H1 (cell line): ENCODE measurements at regions not wholly inside any gene's neighbourhood (a gene's known extent, or its start where the extent isn't known, plus 50 kb on each side); places are given as distances from the start of the nearest gene placed in this dataset.
A peak's percentile ranks its signal among the peaks of the same experiment; 100 is the strongest.

Experiments
- CTCF ChIA-PET: fragments of 300-600 bp; sonication (Branson Sonifier 250); formaldehyde crosslinking; loops from one replicate; lab custom pipeline; 2021; ENCODE audit not compliant: partially characterized antibody; lab: Charles Lee
- POLR2A ChIA-PET: fragments of 300-600 bp; sonication (Branson Sonifier 250); formaldehyde crosslinking; loops from one replicate; lab custom pipeline; 2021; ENCODE audit warnings: inconsistent platforms; ENCODE audit not compliant: partially characterized antibody; lab: Charles Lee
- DNase-seq, 2 experiments: peaks; one replicate each; pipeline versions ENCODE4 v3.0.0 to v3.0.0-alpha.2; 2010 to 2022; ENCODE audit warnings: low spot score in 2 of 2, low read depth in 1 of 2, mixed read lengths in 1 of 2
- FAIRE-seq: peaks from 2 replicates; lab custom pipeline; 2011; peaks lifted over from hg19 to GRCh38; lab: Jason Lieb, UNC
- H2AFZ ChIP-seq: 2 replicates; pipeline ENCODE4 v1.8.1; 2012; ENCODE audit warnings: low read length, inconsistent platforms
- H2AK5ac ChIP-seq: 2 replicates; pipeline ENCODE4 v1.6.1; 2013; ENCODE audit warnings: low read depth, low read length
- H2BK120ac ChIP-seq: replicated peaks from 2 replicates; pipeline ENCODE3; 2013; ENCODE audit warnings: low read depth, low read length, inconsistent platforms
- H2BK12ac ChIP-seq: 2 replicates; pipeline ENCODE4 v1.6.1; 2013; ENCODE audit warnings: low read depth, low read length
- H2BK15ac ChIP-seq: 2 replicates; pipeline ENCODE4 v1.6.1; 2013; ENCODE audit warnings: low read length
- H2BK20ac ChIP-seq: 2 replicates; pipeline ENCODE4 v1.6.1; 2013; ENCODE audit warnings: low read length
- H2BK5ac ChIP-seq: 2 replicates; pipeline ENCODE4 v1.6.1; 2013; ENCODE audit warnings: low read depth, low read length
- H3K14ac ChIP-seq: 2 replicates; pipeline ENCODE4 v1.6.1; 2013; ENCODE audit warnings: inconsistent platforms; ENCODE audit not compliant: insufficient read length
- H3K18ac ChIP-seq: 2 replicates; pipeline ENCODE4 v1.6.1; 2013; ENCODE audit warnings: low read length; ENCODE audit errors: extremely low read depth
- H3K23ac ChIP-seq: 2 replicates; pipeline ENCODE4 v1.6.1; 2013; ENCODE audit warnings: inconsistent platforms; ENCODE audit not compliant: insufficient read length
- H3K23me2 ChIP-seq: 2 replicates; pipeline ENCODE4 v1.6.1; 2013; ENCODE audit warnings: low read depth, low read length
- H3K27ac ChIP-seq: 2 replicates; pipeline ENCODE4 v1.6.1; 2011; ENCODE audit warnings: low read depth, low read length, inconsistent platforms
- H3K27me3 ChIP-seq, 4 experiments: replicated peaks in 1 of 4; 1 replicate in 1 of 4; 2 replicates in 3 of 4; pipeline versions ENCODE4 v1.6.1 to v1.8.1; 2011 to 2013; ENCODE audit warnings: low read length in 3 of 4, mild to moderate bottlenecking in 3 of 4, inconsistent platforms in 2 of 4, mixed read lengths in 2 of 4, moderate library complexity in 1 of 4; ENCODE audit not compliant: control insufficient read depth in 3 of 4, insufficient read depth in 3 of 4; ENCODE audit errors: extremely low read depth in 1 of 4
- H3K36me3 ChIP-seq, 4 experiments: 2 replicates each; pipeline versions ENCODE4 v1.6.1 to v1.8.1; 2011 to 2013; ENCODE audit warnings: mild to moderate bottlenecking in 4 of 4, low read length in 3 of 4, moderate library complexity in 2 of 4, control low read depth in 1 of 4, inconsistent platforms in 1 of 4; ENCODE audit not compliant: insufficient read depth in 4 of 4, control insufficient read depth in 2 of 4
- H3K4ac ChIP-seq: replicated peaks from 2 replicates; pipeline ENCODE3; 2013; ENCODE audit warnings: low read length, low read depth, mixed read lengths, inconsistent platforms; ENCODE audit not compliant: insufficient read length
- H3K4me1 ChIP-seq, 4 experiments: replicated peaks in 1 of 4; 1 replicate in 1 of 4; 2 replicates in 3 of 4; pipeline versions ENCODE4 v1.6.1 to v1.8.1; 2011 to 2013; ENCODE audit warnings: low read length in 3 of 4, inconsistent platforms in 2 of 4, mixed read lengths in 1 of 4; ENCODE audit not compliant: insufficient read depth in 4 of 4, control insufficient read depth in 3 of 4
- H3K4me2 ChIP-seq, 2 experiments: 2 replicates each; pipeline versions ENCODE4 v1.6.1 to v1.8.1; 2011 to 2013; ENCODE audit warnings: low read depth in 2 of 2, low read length in 2 of 2, control low read depth in 1 of 2, inconsistent platforms in 1 of 2, mild to moderate bottlenecking in 1 of 2; ENCODE audit not compliant: insufficient read depth in 1 of 2
- H3K4me3 ChIP-seq, 4 experiments: fragments of 200-600, 300-600 bp in 1 of 4; sonication (generic), shearing (Covaris generic), sonication (Bioruptor Twin) in 1 of 4; 2 replicates each; pipeline versions ENCODE4 v1.5.1 to v1.8.1; 2011 to 2016; ENCODE audit warnings: low read length in 4 of 4, low read depth in 3 of 4, control low read depth in 2 of 4, inconsistent platforms in 2 of 4, mild to moderate bottlenecking in 2 of 4, mixed read lengths in 1 of 4, moderate library complexity in 1 of 4; ENCODE audit not compliant: insufficient read depth in 2 of 4; ENCODE audit errors: extremely low read depth in 1 of 4
- H3K56ac ChIP-seq: replicated peaks from 2 replicates; pipeline ENCODE3; 2013; ENCODE audit warnings: low read depth, mild to moderate bottlenecking, mixed read lengths, low read length, inconsistent platforms; ENCODE audit not compliant: insufficient read length
- H3K79me1 ChIP-seq: 2 replicates; pipeline ENCODE4 v1.6.1; 2013; ENCODE audit warnings: low read depth, low read length, control low read depth
- H3K79me2 ChIP-seq, 2 experiments: 2 replicates each; pipeline versions ENCODE4 v1.6.1 to v1.8.1; 2012 to 2013; ENCODE audit warnings: low read length in 2 of 2, mild to moderate bottlenecking in 2 of 2, inconsistent platforms in 1 of 2; ENCODE audit not compliant: insufficient read depth in 2 of 2, control insufficient read depth in 1 of 2
- H3K9ac ChIP-seq, 4 experiments: replicated peaks in 1 of 4; 1 replicate in 1 of 4; 2 replicates in 3 of 4; pipeline versions ENCODE4 v1.6.1 to v1.8.1; 2011 to 2013; ENCODE audit warnings: low read depth in 3 of 4, low read length in 3 of 4, control low read depth in 2 of 4, mild to moderate bottlenecking in 2 of 4, moderate library complexity in 2 of 4, inconsistent platforms in 1 of 4; ENCODE audit errors: extremely low read depth in 1 of 4
- H3K9me3 ChIP-seq, 2 experiments: 2 replicates each; pipeline versions ENCODE4 v1.6.1 to v1.8.1; 2012 to 2013; ENCODE audit warnings: mild to moderate bottlenecking in 2 of 2, moderate library complexity in 2 of 2, control low read depth in 1 of 2, inconsistent platforms in 1 of 2, low read depth in 1 of 2, low read length in 1 of 2, mixed read lengths in 1 of 2; ENCODE audit not compliant: insufficient read depth in 2 of 2
- H4K20me1 ChIP-seq, 2 experiments: replicated peaks in 1 of 2; 2 replicates each; pipeline versions ENCODE3 to v1.8.1; 2011 to 2013; ENCODE audit warnings: inconsistent platforms in 2 of 2, low read length in 2 of 2, mild to moderate bottlenecking in 1 of 2; ENCODE audit not compliant: insufficient read depth in 2 of 2, control insufficient read depth in 1 of 2
- H4K5ac ChIP-seq: 2 replicates; pipeline ENCODE4 v1.6.1; 2013; ENCODE audit warnings: low read length, low read depth, mixed read lengths, inconsistent platforms; ENCODE audit not compliant: insufficient read length
- H4K8ac ChIP-seq: 2 replicates; pipeline ENCODE4 v1.8.0; 2013; ENCODE audit warnings: mild to moderate bottlenecking, moderate library complexity, low read length, inconsistent platforms; ENCODE audit not compliant: insufficient read depth; ENCODE audit errors: extremely low read depth
- H4K91ac ChIP-seq: replicated peaks from 2 replicates; pipeline ENCODE3; 2013; ENCODE audit warnings: low read length, mixed read lengths, inconsistent platforms; ENCODE audit not compliant: insufficient read length
- CEBPB ChIP-seq: IDR thresholded peaks from 2 replicates; pipeline ENCODE4 v1.6.1; 2012; ENCODE audit warnings: low read depth, low read length
- EZH2 ChIP-seq: fragments of 200-600 bp; sonication (generic); IDR thresholded peaks from 2 replicates; pipeline ENCODE4 v1.7.1; 2012; ENCODE audit warnings: low read depth, mild to moderate bottlenecking, moderate library complexity, low read length, inconsistent platforms; ENCODE audit not compliant: severe bottlenecking
- GTF2F1 ChIP-seq: IDR thresholded peaks from 2 replicates; pipeline ENCODE4 v1.6.1; 2012; ENCODE audit warnings: low read depth, low read length, improper control_type of control experiment, borderline replicate concordance
- SAP30 ChIP-seq: fragments of 300-600 bp; sonication (generic); IDR thresholded peaks from 2 replicates; pipeline ENCODE4 v1.7.1; 2012; ENCODE audit warnings: low read length, moderate library complexity, mild to moderate bottlenecking, inconsistent platforms; ENCODE audit not compliant: insufficient read depth, insufficient replicate concordance
- SRF ChIP-seq: IDR thresholded peaks from 2 replicates; pipeline ENCODE4 v1.6.1; 2011; ENCODE audit warnings: mild to moderate bottlenecking, low read depth, low read length, moderate library complexity
- YY1 ChIP-seq: IDR thresholded peaks from 2 replicates; pipeline ENCODE4 v1.6.1; 2011; ENCODE audit warnings: low read depth, mild to moderate bottlenecking, low read length
- ZNF274 ChIP-seq: IDR thresholded peaks from 2 replicates; pipeline ENCODE4 v1.7.0; 2012; ENCODE audit warnings: low read length, borderline replicate concordance; ENCODE audit errors: extremely low read depth
- WGBS, 2 experiments: shearing (Covaris generic) in 1 of 2; methylation state at CpG; one replicate each; pipeline versions ENCODE4 v1.1.6 to v1.1.7; 2013 to 2015; ENCODE audit warnings: low lambda C conversion rate in 2 of 2, mixed read lengths in 2 of 2, inconsistent platforms in 1 of 2, low coverage in 1 of 2, missing lambda C conversion rate in 1 of 2; ENCODE audit not compliant: insufficient replicate concordance in 2 of 2, insufficient coverage in 1 of 2, insufficient read length in 1 of 2; ENCODE audit errors: extremely low coverage in 1 of 2, missing lambda C conversion rate in 1 of 2; 5-methylcytosine and 5-hydroxymethylcytosine counted together
- TF ChIP-seq, protein P1 (sequence below): IDR thresholded peaks from 2 replicates; pipeline ENCODE4 v1.6.1; 2011; ENCODE audit warnings: low read length, improper control_type of control experiment
- TF ChIP-seq, protein P2 (sequence below), 3 experiments: IDR thresholded peaks; 1 replicate in 2 of 3; 2 replicates in 1 of 3; pipeline versions ENCODE4 v1.5.1 to v1.6.1; 2011; ENCODE audit warnings: low read length in 3 of 3, mild to moderate bottlenecking in 3 of 3, inconsistent platforms in 2 of 3, low read depth in 1 of 3, moderate library complexity in 1 of 3; ENCODE audit not compliant: insufficient read depth in 1 of 3; ENCODE audit errors: control extremely low read depth in 1 of 3

DNA sequence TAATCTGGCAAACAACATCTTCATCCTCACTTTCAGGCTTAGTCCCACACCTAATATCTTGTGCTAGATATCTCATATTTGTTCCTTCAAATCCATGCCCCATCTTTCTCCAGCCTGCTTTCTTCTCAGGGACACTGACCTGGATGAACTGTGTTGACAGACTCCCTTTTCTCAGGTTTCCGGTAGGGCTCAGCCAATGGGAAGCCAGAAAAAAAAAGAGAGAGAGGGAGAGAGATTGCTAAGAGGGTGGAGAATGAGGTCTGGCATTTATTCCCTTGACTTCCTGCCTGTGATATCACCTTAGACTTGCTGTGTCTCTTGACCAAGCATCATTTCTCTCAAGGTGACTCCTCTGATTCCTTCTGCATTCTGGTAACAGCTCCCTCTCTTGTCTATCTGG, 145.6 kb upstream of the ABI3BP start:
- H3K79me1 ChIP-seq, result no peaks in the 10 kb centered on the region
- no peak for FAIRE-seq
- no peak overlapping the region for H3K23ac ChIP-seq
- ChIA-PET CTCF (interaction anchor here (1.0 kb wide), 1 partner anchor 8 kb away, joined by 3 read pairs; no protein-coding TSS in a partner anchor), POLR2A (no interaction called here)
- no peak overlapping the region for H2BK15ac ChIP-seq
- no peak overlapping the region for H4K8ac ChIP-seq
- no peak overlapping the region for H2BK120ac ChIP-seq
- H3K9ac ChIP-seq, result no peak overlapping the region
- no peak overlapping the region for H3K4me3 ChIP-seq
- H2AFZ ChIP-seq, result peak overlapping the region; percentile 97
- H4K5ac ChIP-seq, result no peak overlapping the region
- H3K4me2 ChIP-seq, result no peak overlapping the region
- H3K4me1 ChIP-seq, result peaks cover 0 to 4% (median 0%) of the 10 kb centered on the region in 4 experiments; a peak in 2 of 7 replicates
- H2BK12ac ChIP-seq, result no peak overlapping the region
- H4K20me1 ChIP-seq, result no peaks in the 10 kb centered on the region
- no peak overlapping the region for H2AK5ac ChIP-seq
- H3K79me2 ChIP-seq, result no peaks in the 10 kb centered on the region
- TF ChIP-seq ZNF274, result no peak
- no peak for TF ChIP-seq EZH2
- TF ChIP-seq YY1, result no peak
- TF ChIP-seq, protein P1, sequence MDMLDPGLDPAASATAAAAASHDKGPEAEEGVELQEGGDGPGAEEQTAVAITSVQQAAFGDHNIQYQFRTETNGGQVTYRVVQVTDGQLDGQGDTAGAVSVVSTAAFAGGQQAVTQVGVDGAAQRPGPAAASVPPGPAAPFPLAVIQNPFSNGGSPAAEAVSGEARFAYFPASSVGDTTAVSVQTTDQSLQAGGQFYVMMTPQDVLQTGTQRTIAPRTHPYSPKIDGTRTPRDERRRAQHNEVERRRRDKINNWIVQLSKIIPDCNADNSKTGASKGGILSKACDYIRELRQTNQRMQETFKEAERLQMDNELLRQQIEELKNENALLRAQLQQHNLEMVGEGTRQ, result no peak
- TF ChIP-seq, protein P2, sequence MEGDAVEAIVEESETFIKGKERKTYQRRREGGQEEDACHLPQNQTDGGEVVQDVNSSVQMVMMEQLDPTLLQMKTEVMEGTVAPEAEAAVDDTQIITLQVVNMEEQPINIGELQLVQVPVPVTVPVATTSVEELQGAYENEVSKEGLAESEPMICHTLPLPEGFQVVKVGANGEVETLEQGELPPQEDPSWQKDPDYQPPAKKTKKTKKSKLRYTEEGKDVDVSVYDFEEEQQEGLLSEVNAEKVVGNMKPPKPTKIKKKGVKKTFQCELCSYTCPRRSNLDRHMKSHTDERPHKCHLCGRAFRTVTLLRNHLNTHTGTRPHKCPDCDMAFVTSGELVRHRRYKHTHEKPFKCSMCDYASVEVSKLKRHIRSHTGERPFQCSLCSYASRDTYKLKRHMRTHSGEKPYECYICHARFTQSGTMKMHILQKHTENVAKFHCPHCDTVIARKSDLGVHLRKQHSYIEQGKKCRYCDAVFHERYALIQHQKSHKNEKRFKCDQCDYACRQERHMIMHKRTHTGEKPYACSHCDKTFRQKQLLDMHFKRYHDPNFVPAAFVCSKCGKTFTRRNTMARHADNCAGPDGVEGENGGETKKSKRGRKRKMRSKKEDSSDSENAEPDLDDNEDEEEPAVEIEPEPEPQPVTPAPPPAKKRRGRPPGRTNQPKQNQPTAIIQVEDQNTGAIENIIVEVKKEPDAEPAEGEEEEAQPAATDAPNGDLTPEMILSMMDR (IDR thresholded peaks at IDR 0.05; ENCODE audit: control extremely low read depth in 1 of 3, insufficient read depth in 1 of 3, low read depth in 1 of 3, low read length in 3 of 3), result no peak
- no peak for TF ChIP-seq GTF2F1
- TF ChIP-seq SAP30, result no peak
- TF ChIP-seq SRF, result no peak
- no peak for TF ChIP-seq CEBPB
- no peak overlapping the region for H2BK20ac ChIP-seq
- no peak overlapping the region for H3K18ac ChIP-seq
- no peak overlapping the region for H4K91ac ChIP-seq
- no peaks in the 10 kb centered on the region for H3K9me3 ChIP-seq
- 67% methylated on average over 1 of the region's 1 CpG; no CpG with 5 or more reads in 1 of the 2 experiments for WGBS, 2 experiments
- H3K36me3 ChIP-seq, result no peaks in the 10 kb centered on the region
- H2BK5ac ChIP-seq, result no peak overlapping the region
- no peaks in the 10 kb centered on the region for H3K27me3 ChIP-seq
- no peak for DNase-seq
- H3K27ac ChIP-seq, result no peak overlapping the region
- H3K23me2 ChIP-seq, result peaks cover 1% of the 10 kb centered on the region; the same call in 1 of the 2 replicates
- no peak overlapping the region for H3K56ac ChIP-seq
- no peak overlapping the region for H3K14ac ChIP-seq
- no peak overlapping the region for H3K4ac ChIP-seq
